Adrenal gland (tissue), 9 donors: ENCODE measurements at regions not wholly inside any gene's neighbourhood (a gene's known extent, or its start where the extent isn't known, plus 50 kb on each side); places are given as distances from the start of the nearest gene placed in this dataset.

Experiments used
- DNase-seq, 7 donors: peaks; one replicate each; pipeline ENCODE4 v3.0.0-alpha.2; 2019 to 2020
- H3K27ac ChIP-seq, 5 donors: fragments of 200-600 bp; sonication (generic) in 4 of 5; 1 replicate in 3 of 5; 2 replicates in 2 of 5; pipeline versions ENCODE4 v1.5.1 to v1.8.0; 2016 to 2020; ENCODE audit warnings: mild to moderate bottlenecking in 1 of 5
- H3K27me3 ChIP-seq: fragments of 200-600 bp; 2 replicates; pipeline ENCODE4 v1.8.0; 2021
- H3K36me3 ChIP-seq, 2 donors: fragments of 200-600 bp; replicated peaks in 1 of 2; 1 replicate in 1 of 2; 2 replicates in 1 of 2; pipeline versions ENCODE4 v1.5.1 to v1.8.0; 2018 to 2022
- H3K4me1 ChIP-seq, 2 donors: fragments of 200-600 bp; replicated peaks in 1 of 2; 1 replicate in 1 of 2; 2 replicates in 1 of 2; pipeline versions ENCODE4 v1.5.1 to v1.8.0; 2018 to 2021
- H3K4me3 ChIP-seq, 4 donors: fragments of 200-600 bp; sonication (generic) in 3 of 4; one replicate each; pipeline ENCODE4 v1.5.1; 2016 to 2018
- H3K9me3 ChIP-seq, 3 donors: fragments of 200-600 bp; sonication (generic) in 1 of 3; replicated peaks in 1 of 3; 1 replicate in 2 of 3; 2 replicates in 1 of 3; pipeline versions ENCODE4 v1.5.1 to v1.8.0; 2016 to 2021
- CTCF ChIP-seq, 6 experiments: fragments of 450-650 bp in 4 of 6; fragments of 200-600 bp in 2 of 6; sonication (generic) in 1 of 6; IDR thresholded peaks; 1 replicate in 5 of 6; 2 replicates in 1 of 6; pipeline versions ENCODE4 v1.5.1 to v1.8.0; 2016 to 2021; ENCODE audit warnings: antibody characterized with exemption in 6 of 6, mild to moderate bottlenecking in 2 of 6, moderate library complexity in 1 of 6
- POLR2A ChIP-seq, 2 donors: fragments of 450-650 bp; IDR thresholded peaks; one replicate each; pipeline ENCODE4 v1.6.1; 2017; ENCODE audit warnings: antibody characterized with exemption in 2 of 2, mild to moderate bottlenecking in 2 of 2, moderate library complexity in 1 of 2
- WGBS, 4 donors: extraction: QIAGEN DNeasy Blood & Tissue Kit in 2 of 4; methylation state at CpG; one replicate each; pipeline versions ENCODE4 v1.1.5 to v1.1.7; 2013 to 2017; 5-methylcytosine and 5-hydroxymethylcytosine counted together
- intact Hi-C, 2 donors: fragments of 100-400 bp; cut with DNase I; formaldehyde crosslinking; loops; one replicate each; pipeline versions ENCODE4 v1.14.1 to v1.15.0; 2022 to 2023
- donor health status: healthy with polysubstance abuse.
- donor health status: Bipolar disorder and iron deficiency.
- donor health status: DM: yes; HTN: yes; CAD: no.
- donor health status: DM: no; HTN: no; CAD: no.
- donor health status: DM: no; HTN: no; CAD: no.

GRCh38 chr20:16128538-16129106, 444.6 kb downstream of the KIF16B start:
- H3K27ac ChIP-seq, result no peak overlapping the region
- H3K4me1 ChIP-seq, result no peaks in the 10 kb centered on the region
- no peak overlapping the region for H3K4me3 ChIP-seq
- no peak for DNase-seq
- no peaks in the 10 kb centered on the region for H3K9me3 ChIP-seq
- no peaks in the 10 kb centered on the region for H3K36me3 ChIP-seq
- TF ChIP-seq POLR2A (IDR thresholded peaks at IDR 0.05) (no peak), CTCF (IDR thresholded peaks at IDR 0.05) (no peak)
- intact Hi-C loops, result no loop called here
- H3K27me3 ChIP-seq, result no peaks in the 10 kb centered on the region
- whole genome bisulfite sequencing, 4 donors, result 83 to 95% (median 86%) methylated on average over 2 of the region's 2 CpGs

- H3K27ac ChIP-seq, result no peak overlapping the region
- intact Hi-C loops, result no loop called here
These were observed 447.4 kb downstream of the KIF16B start for GRCh38 chr20:16125816-16126215.

GRCh38 chr20:16124911-16125776, 448.1 kb downstream of the KIF16B start:
- no peak for DNase-seq
- no peak overlapping the region for H3K27ac ChIP-seq
- no peaks in the 10 kb centered on the region for H3K27me3 ChIP-seq
- H3K36me3 ChIP-seq, result no peaks in the 10 kb centered on the region
- 87 to 91% (median 89%) methylated on average over 9 of the region's 9 CpGs for WGBS, 4 donors
- H3K4me1 ChIP-seq, result no peaks in the 10 kb centered on the region
- H3K9me3 ChIP-seq, result no peaks in the 10 kb centered on the region
- intact Hi-C loops, result no loop called here
- no peak overlapping the region for H3K4me3 ChIP-seq
- no peak for TF ChIP-seq POLR2A (IDR thresholded peaks at IDR 0.05)
- no peak for TF ChIP-seq CTCF (IDR thresholded peaks at IDR 0.05)

More at GRCh38 chr20:16125816-16126215, 447.4 kb downstream of the KIF16B start:
- Histone ChIP-seq H3K4me3 (no peak overlapping the region), H3K9me3 (no peaks in the 10 kb centered on the region), H3K4me1 (no peaks in the 10 kb centered on the region), H3K27me3 (no peaks in the 10 kb centered on the region), H3K36me3 (no peaks in the 10 kb centered on the region)
- 94 to 96% (median 95%) methylated on average over 4 of the region's 4 CpGs for WGBS, 4 donors
- no peak for TF ChIP-seq CTCF (IDR thresholded peaks at IDR 0.05)
- no peak for TF ChIP-seq POLR2A (IDR thresholded peaks at IDR 0.05)
- DNase-seq, result no peak

GRCh38 chr20:16124491-16124890, 448.8 kb downstream of the KIF16B start:
- no peaks in the 10 kb centered on the region for H3K9me3 ChIP-seq
- H3K27ac ChIP-seq, result no peak overlapping the region
- no peaks in the 10 kb centered on the region for H3K27me3 ChIP-seq
- no peaks in the 10 kb centered on the region for H3K36me3 ChIP-seq
- intact Hi-C loops, result no loop called here
- TF ChIP-seq POLR2A (IDR thresholded peaks at IDR 0.05), result no peak
- TF ChIP-seq CTCF (IDR thresholded peaks at IDR 0.05), result no peak
- no peaks in the 10 kb centered on the region for H3K4me1 ChIP-seq
- DNase-seq, result no peak
- no peak overlapping the region for H3K4me3 ChIP-seq
- whole genome bisulfite sequencing, 4 donors, result 78 to 94% (median 86%) methylated on average over 2 of the region's 2 CpGs
